ENCODE measurements at regions not wholly inside any gene's neighbourhood (a gene's known extent, or its start where the extent isn't known, plus 50 kb on each side); places are given as distances from the start of the nearest gene placed in this dataset.

- 98% methylated on average over 10 of the region's 10 CpGs for WGBS (ENCODE audit: insufficient coverage)
- peaks cover 21% of the 10 kb centered on the region for H3K27me3 Mint-ChIP-seq
- ChIA-PET CTCF (no interaction called here), POLR2A (no interaction called here)
- no peak overlapping the region for H3K4me3 Mint-ChIP-seq
- ATAC-seq (ENCODE audit: low read depth): no peak
- DNase-seq: no peak
- Histone ChIP-seq H3K27me3 (replicated peaks in 1 of 4; ENCODE audit: control extremely low read depth in 1 of 4, control insufficient read depth in 3 of 4, insufficient read depth in 4 of 4, low read length in 3 of 4) (no peaks in the 10 kb centered on the region), H3K9ac (ENCODE audit: low read length) (no peak overlapping the region), H3K4me3 (ENCODE audit: control extremely low read depth in 1 of 5, extremely low read depth in 1 of 5, insufficient read depth in 1 of 5, low read depth in 2 of 5, low read length in 4 of 5) (no peak overlapping the region), H3K79me2 (ENCODE audit: control insufficient read depth, insufficient read depth, low read length) (no peaks in the 10 kb centered on the region), H3K27ac (ENCODE audit: low read length in 2 of 2) (no peak overlapping the region), H3K9me3 (ENCODE audit: control extremely low read depth in 1 of 3, control insufficient read depth in 2 of 3, insufficient read depth in 1 of 3, low read length in 2 of 3) (peaks cover 0 to 8% (median 0%) of the 10 kb centered on the region in 3 donors), H3K4me1 (ENCODE audit: control insufficient read depth in 2 of 2, insufficient read depth in 2 of 2, low read length in 2 of 2) (no peaks in the 10 kb centered on the region), H4K20me1 (ENCODE audit: control insufficient read depth, insufficient read depth, low read length, poor library complexity, severe bottlenecking) (no peaks in the 10 kb centered on the region), H3K36me3 (replicated peaks in 1 of 2; ENCODE audit: control extremely low read depth in 1 of 2, control insufficient read depth in 1 of 2, extremely low read depth in 1 of 2, insufficient read depth in 2 of 2, low read length in 1 of 2) (no peaks in the 10 kb centered on the region), H3K4me2 (replicated peaks; ENCODE audit: low read depth, low read length, poor library complexity, severe bottlenecking) (no peak overlapping the region), H2AFZ (ENCODE audit: insufficient read depth, low read depth, low read length, poor library complexity, severe bottlenecking) (no peak overlapping the region)
- no peaks in the 10 kb centered on the region for H3K4me1 Mint-ChIP-seq
- peaks cover 5% of the 10 kb centered on the region for H3K9me3 Mint-ChIP-seq (ENCODE audit: insufficient read depth)
- no peak overlapping the region for H3K27ac Mint-ChIP-seq
- TF ChIP-seq CTCF (IDR thresholded peaks at IDR 0.05): no peak
- no peak for TF ChIP-seq EZH2 (IDR thresholded peaks at IDR 0.05; ENCODE audit: borderline replicate concordance, insufficient read depth, low read depth, low read length, poor library complexity, severe bottlenecking)
- intact Hi-C loops (cut with micrococcal nuclease): no loop called here
Observed at GRCh38 chr21:41589620-41590175, 81.7 kb upstream of the TMPRSS2 start.

GRCh38 chr21:41589131-41589530, 81.2 kb upstream of the TMPRSS2 start:
- Histone ChIP-seq H4K20me1 (ENCODE audit: control insufficient read depth, insufficient read depth, low read length, poor library complexity, severe bottlenecking) (no peaks in the 10 kb centered on the region), H3K4me1 (ENCODE audit: control insufficient read depth in 2 of 2, insufficient read depth in 2 of 2, low read length in 2 of 2) (no peaks in the 10 kb centered on the region), H3K9me3 (ENCODE audit: control extremely low read depth in 1 of 3, control insufficient read depth in 2 of 3, insufficient read depth in 1 of 3, low read length in 2 of 3) (peaks cover 0 to 8% (median 0%) of the 10 kb centered on the region in 3 donors), H2AFZ (ENCODE audit: insufficient read depth, low read depth, low read length, poor library complexity, severe bottlenecking) (no peak overlapping the region), H3K36me3 (replicated peaks in 1 of 2; ENCODE audit: control extremely low read depth in 1 of 2, control insufficient read depth in 1 of 2, extremely low read depth in 1 of 2, insufficient read depth in 2 of 2, low read length in 1 of 2) (no peaks in the 10 kb centered on the region), H3K4me3 (ENCODE audit: control extremely low read depth in 1 of 5, extremely low read depth in 1 of 5, insufficient read depth in 1 of 5, low read depth in 2 of 5, low read length in 4 of 5) (no peak overlapping the region), H3K79me2 (ENCODE audit: control insufficient read depth, insufficient read depth, low read length) (no peaks in the 10 kb centered on the region), H3K4me2 (replicated peaks; ENCODE audit: low read depth, low read length, poor library complexity, severe bottlenecking) (no peak overlapping the region), H3K27me3 (replicated peaks in 1 of 4; ENCODE audit: control extremely low read depth in 1 of 4, control insufficient read depth in 3 of 4, insufficient read depth in 4 of 4, low read length in 3 of 4) (no peaks in the 10 kb centered on the region), H3K27ac (ENCODE audit: low read length in 2 of 2) (no peak overlapping the region), H3K9ac (ENCODE audit: low read length) (no peak overlapping the region)
- DNase-seq: no peak
- ATAC-seq (ENCODE audit: low read depth): no peak
- Mint-ChIP-seq H3K27ac (no peak overlapping the region), H3K4me1 (no peaks in the 10 kb centered on the region), H3K4me3 (no peak overlapping the region), H3K27me3 (peaks cover 18% of the 10 kb centered on the region), H3K9me3 (ENCODE audit: insufficient read depth) (peaks cover 5% of the 10 kb centered on the region)
- ChIA-PET CTCF (no interaction called here), POLR2A (no interaction called here)
- intact Hi-C loops (cut with micrococcal nuclease): no loop called here
- 95% methylated on average over 2 of the region's 2 CpGs for WGBS (ENCODE audit: insufficient coverage)
- TF ChIP-seq CTCF (IDR thresholded peaks at IDR 0.05) (no peak), EZH2 (IDR thresholded peaks at IDR 0.05; ENCODE audit: borderline replicate concordance, insufficient read depth, low read depth, low read length, poor library complexity, severe bottlenecking) (no peak)
